COLO668 (cell line): ENCODE measurements at regions not wholly inside any gene's neighbourhood (a gene's known extent, or its start where the extent isn't known, plus 50 kb on each side); places are given as distances from the start of the nearest gene placed in this dataset.

ENCODE experiments used
- DNase-seq: peaks from one replicate; lab custom pipeline; 2025; ENCODE audit not compliant: unreplicated experiment; lab: John Stamatoyannopoulos, UW

DNA sequence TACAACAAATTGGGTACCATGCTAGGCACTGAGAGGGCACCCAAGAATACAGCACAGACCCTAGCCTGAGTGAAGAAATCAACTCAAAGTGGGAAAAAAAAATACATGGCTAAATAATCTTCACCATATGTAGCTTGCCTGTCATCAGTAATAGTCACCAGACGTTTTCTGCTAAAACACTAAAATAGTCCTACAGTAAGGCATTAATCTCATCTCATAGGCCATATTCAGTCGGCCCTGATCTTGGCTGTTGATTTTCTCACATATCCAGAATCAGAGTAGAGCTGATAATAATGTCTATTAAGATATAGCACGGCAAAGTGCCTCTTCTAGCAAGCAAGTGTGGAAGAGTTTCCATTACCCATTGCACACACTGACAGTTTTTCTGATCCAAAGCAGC is 322.1 kb upstream of the SLC30A5 start:
- DNase-seq, result no peak

DNA sequence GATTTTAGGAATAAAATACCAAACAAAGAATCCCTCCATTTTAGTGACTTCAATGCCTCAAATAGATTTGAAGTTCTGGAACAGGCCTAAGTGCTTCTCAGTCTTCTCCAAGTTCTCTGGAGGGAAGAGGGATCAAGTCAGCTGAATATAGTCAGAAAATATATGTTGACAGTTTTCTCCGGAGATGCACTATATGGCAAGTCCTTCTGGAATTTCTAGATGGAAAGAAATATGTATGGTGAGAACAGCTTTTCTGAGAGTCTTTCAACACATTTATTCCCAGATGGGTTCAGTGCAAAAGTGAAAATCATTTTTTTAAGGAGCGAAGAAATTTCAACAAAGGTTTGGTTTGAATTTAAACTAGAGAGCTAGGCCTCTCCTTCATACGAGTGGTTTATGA is 317.4 kb upstream of the SLC30A5 start:
- no peak for DNase-seq

DNA sequence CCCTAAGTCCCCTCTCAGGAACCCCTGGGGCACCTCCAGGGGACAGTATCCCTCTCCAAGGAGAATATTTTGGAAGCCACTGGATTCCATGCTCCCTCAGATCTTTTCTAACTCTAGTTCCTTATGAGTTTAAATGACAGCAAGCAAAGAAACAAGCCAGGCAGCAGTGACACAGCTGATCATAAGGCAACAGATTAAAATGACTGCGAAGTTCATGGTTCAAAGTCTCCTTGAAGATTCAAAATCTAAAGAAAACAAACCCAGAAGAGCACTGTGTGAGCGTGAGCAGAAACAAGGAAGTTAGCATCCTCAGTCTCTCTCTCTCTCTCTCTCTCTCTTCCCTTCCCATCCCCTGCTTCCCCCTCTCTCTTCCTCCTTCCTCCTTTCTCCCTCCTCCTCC is 316.7 kb upstream of the SLC30A5 start:
- no peak for DNase-seq

DNA sequence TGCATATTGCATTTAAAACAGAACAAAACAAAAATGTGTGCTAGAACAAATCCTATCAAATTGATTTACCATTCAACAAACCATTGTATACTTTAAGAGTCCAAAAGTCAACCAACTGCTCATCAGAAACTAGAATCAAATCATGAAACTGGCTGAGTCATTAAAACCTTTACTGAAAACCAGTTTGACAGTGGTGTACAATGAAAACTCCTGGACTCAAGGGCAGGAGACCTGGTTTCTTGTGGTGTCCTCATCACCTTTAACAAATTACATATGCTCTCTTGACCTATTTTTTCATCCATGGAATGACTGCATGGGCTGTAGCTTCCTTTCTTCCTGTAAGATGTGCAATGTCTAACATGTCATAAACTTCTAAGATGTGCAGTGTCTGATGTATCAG is 315.3 kb upstream of the SLC30A5 start:
- DNase-seq, result no peak

DNA sequence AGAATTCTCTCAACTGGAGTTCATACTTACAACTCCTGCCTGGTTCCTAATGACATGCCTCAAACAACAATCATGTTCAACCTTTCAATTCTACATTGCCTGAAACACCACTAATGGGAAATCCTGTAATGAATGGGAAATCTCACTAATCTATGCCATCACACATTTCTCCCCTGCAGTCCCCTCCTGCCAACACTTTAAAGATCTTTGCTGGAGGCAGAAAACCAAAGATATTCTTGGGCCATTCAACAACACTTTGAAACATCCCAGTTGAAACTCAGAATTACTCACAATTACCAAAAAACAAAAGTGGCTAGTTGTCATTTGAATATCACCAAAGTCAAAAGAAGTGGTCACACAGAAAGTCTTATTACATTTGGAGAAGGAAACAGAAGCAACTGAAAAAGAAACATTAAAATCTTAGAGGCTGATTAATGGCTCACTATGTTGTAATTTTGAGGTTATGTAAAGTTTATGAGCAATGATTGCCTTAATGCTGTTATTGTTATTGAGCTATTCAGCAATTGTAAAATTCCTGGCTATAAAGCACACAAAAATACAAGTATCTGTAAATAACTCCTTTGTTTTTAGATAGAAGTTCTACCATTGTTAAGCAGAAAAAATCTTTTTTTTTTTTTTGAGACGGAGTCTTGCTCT is 313.4 kb upstream of the SLC30A5 start:
- no peak for DNase-seq

DNA sequence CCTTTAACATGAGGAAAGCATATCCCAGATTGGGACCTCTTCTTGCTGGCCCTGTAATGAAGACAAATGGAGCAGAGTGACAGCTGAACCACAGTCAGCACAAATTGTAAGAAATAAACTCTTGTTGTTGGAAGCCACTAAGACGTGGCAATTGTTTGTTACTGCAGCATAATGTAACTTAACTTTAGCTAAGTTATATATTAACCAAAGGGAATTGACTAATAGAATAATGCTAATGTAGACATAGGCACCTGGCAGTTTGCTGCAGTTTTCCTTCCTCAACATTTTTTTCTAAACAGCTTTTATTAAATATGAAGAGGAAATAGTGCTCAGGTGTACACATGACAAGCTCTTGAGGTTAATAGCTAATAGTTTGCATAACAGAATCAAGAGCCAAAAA is 300.7 kb upstream of the SLC30A5 start:
- DNase-seq, result no peak

DNA sequence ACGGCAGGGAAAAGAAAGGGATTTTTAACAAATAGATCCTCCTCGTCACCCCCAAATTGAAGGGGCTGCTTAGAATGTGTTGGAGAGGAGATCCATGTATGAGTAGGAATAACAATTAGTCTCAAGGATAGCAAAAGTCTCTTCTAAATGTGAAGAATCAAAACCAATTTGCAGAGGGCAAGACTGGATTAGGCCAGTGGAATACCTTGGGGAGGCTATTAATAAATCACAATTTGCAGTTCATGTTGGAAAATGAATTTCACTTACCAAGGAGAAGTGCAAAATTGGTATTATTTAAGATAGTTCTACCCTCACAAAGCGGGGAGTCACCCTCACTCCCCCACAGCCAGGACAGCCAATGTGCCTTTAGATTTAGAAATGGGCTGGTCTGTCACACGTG is 299.8 kb upstream of the SLC30A5 start:
- no peak for DNase-seq

DNA sequence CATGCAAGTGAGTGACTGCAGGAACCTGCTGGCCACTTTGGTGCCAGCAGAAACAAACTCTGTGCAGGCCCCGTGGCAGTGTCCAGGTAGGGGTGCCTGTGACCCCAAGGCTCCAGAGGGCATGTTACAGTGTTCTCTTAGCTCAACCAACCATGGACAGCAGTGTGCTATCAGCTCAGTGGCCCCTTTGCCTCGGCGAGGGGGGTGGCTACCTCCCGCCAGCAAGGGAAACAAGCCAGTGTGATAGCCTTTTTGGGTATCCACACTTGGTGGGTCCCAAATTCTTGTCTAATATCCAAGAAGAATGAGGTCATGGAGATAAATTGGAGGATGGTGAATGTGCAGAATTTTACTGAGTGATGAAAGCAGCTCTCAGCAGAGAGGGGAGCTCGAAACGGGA is 298.6 kb upstream of the SLC30A5 start:
- no peak for DNase-seq

DNA sequence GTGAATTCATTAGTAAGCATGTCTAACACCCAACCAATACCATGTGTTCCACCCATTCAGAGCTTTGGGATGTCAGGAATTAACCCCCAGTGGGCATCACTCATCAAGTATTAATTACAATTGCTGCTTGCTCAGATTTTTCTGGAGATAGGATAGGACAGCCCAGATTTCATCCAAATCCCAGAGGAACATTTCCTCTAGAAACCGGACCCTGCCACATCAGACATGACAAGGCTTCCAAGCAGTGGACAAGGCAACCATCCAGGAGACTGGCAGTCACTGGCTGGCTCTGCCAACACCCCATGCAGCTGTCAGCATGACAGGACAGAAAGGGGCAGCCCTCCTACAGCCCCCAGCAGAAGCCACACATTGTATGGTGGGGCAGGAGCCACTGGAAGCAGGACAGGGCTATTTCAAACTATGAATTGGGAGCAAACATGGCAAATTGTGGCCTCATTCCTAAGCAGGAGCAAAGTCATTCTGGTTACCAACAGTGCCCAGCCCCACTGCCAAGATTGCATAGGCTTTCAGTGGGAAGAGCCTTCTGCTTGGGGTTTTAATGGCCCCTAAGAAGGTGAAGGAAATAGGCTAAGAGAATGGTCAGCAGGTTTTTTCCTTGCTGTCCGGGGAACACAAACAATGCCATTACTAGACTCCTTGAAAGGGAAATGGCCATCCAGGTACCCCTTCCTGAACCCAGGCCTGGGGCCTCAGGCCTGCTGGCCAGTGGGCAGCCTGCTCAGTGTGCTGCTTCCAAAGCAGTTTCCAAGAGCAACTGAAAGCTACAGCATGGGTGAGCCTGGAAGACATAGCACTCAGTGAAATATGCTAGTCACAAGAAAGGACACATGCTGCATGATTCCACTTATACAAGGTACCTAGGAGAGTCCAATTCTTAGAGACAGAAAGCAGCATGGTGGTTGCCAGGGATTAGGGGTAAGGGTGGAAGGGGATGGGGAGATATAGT is 294.7 kb upstream of the SLC30A5 start:
- no peak for DNase-seq

DNA sequence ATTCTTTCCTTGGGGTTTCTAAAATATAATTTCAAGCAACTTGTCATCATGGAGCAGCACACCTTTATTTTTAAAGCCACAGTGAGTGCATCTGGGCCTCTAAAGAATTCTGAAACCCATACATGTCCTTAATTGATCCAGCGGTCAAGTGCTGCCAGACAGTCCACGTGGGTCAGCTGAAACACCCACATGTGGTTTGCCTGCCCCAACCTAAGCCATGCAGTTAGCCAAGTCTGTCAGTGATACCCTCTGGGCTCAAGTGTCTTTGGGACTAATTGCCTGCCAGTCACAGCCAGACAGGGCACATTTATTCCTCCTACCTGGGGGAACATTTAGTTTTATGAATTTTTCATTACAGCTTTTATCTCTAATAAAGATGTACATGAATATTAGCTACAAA is 291.4 kb upstream of the SLC30A5 start:
- DNase-seq, result no peak

DNA sequence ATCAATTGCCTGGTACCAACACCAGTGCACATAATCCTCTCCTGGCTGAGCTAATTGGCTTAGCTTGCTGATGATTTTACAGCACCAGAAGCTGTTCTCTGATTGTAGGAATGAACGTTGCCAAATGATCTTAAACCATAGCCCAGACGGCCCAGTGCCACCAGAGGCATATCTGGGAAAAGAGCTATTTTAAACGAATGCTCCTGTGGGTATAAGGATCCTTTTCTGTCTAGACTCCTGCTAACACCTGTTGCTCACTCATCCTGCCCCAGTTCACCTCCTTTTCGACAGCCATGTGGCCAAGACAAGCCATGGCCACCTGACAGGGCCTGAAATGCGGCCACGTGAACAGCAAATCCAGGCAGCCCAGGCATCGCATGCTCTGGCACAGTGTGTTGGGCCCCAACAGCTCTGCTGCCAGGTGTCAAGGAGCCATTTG is 289.9 kb upstream of the SLC30A5 start:
- DNase-seq, result no peak

DNA sequence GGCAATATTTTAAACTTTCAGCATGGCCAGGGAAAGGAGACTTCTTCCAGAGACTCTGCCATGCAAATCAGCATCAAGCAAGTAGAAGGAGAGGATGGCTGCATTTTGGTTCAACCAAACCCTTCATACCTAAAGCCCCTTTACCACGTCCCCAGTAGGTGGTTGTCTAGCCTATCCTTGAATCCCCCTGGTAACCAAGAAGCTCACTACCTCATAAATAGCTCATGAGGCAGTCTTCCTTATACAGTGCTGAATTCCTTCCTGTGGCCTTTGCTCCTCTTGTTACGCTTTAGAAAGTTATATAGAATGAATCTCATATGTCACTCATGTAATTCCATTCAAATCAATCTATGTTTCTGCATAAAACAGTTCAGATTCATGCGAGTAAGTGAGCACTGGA is 289.5 kb upstream of the SLC30A5 start:
- DNase-seq, result no peak

DNA sequence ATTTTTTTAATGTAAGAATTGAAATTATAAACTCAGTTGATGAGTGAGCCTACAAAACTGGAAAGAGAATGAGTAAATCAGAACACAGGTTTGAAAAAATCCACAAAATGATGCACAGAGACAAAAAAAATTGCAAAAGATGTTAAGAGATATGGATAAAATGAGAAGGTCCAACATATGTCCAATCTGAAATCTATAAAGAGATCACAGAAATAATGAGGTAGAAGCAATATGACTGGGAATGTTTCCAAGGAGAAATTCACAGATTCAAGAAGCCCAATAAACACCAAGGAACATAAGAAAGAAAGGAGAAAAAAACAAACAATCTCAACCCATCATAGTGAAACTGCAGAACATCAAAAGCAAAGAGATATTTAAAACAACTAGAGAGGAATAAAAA is 288.4 kb upstream of the SLC30A5 start:
- no peak for DNase-seq

DNA sequence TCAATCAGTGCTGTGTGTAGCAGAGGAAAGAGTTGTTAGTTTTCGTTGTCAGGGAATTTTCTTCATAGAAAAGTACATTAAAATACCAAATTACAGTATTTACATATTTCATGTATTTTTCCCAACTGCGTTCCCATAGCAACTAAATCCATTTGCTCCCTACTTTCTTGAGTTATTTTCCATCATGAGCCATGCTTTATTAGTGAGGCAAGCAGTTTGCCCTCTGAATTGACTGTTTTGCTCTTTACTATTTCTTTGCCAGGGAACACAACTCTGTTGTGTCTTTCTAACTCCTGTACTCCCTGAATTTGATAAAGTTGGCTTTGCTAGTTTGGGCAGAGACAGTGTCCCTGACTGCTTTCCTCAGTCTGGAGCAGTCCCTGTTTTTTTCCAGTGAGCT is 276.2 kb upstream of the SLC30A5 start:
- DNase-seq, result no peak

DNA sequence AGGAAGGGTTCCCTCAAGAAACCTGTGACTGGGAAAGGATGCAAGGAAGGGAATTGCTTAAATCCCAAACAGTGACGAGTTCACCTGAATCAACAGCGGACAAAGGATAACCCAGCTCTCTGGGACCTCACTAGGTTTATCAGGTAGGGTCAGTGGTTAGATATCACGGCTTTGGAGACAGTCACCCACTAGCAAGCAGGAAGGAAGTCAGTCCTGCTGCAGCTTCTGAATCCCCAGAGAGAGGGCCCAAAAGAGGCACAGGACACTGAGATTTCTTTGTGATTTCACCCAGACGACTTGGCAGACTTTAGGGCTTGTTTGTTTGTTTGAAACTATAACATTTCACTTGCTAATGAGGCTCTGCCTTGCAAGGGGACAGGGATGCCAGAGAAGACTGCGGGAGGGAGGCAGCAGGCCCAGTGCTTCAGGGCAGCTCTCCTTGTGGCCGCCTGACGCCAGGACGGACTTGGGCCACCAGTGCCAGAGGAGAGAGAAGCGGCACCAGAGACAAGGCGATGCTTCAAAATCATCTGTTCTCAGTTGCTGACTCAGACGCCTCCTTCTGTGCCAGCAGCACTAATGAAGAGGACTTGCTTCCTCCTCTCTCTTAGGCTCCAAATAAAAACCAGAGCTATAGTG is 275.6 kb upstream of the SLC30A5 start:
- DNase-seq, result no peak

DNA sequence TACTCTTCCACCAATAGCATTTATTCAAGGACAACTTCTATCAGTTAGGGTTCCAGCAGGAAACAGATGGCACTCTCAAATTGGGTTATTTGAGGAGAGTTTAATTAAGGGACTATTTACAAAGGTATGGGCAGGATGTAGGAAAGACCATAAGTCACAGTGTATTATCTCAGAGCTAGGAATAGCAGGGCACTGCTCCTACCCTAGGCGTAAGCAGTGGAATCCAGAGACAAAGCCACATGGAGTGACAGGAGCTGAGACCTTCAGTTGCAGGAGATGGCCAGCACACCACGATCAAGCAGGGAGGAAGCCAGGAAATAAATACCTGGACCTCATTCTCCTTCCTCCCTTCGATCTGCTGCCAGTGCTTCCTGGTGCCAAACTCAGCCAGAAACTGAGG is 274.9 kb upstream of the SLC30A5 start:
- no peak for DNase-seq

DNA sequence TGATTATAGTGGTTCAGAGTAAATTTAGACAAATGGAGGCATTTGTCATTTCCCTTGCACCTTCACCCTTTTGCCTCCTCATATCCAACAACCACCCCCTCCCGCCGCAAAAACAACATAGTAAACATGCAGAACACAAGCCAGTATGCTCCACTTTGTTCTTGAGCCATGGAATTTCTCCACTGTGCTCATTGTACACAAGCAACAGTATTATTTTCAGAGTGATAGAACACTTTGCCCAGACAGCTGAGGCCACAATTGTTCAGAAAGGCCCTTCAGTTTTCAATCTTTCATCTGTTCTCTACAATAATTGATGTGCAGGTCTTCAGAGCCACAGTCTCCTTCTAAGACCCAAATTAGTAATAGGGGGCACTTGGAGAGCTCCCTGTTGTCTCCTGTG is 272.8 kb upstream of the SLC30A5 start:
- DNase-seq, result no peak

DNA sequence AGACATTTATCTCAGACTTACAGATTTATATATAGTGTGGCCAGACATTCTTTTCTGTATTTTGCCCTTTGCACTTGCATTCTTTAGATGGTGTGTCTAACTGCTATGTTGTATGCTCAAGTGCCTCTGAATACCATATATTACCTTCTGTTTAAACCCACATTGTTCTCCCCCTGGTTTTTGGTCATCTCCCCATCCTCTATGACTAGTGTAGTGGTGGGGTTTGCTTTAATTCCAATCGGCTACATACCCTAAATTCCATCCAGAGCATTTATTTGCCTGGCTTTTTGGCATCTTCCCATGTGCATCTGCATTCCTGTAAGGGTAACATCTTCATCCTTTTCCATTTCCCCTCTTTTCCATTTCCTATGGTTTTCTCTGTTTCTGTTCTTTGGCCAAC is 271.0 kb upstream of the SLC30A5 start:
- DNase-seq, result no peak

DNA sequence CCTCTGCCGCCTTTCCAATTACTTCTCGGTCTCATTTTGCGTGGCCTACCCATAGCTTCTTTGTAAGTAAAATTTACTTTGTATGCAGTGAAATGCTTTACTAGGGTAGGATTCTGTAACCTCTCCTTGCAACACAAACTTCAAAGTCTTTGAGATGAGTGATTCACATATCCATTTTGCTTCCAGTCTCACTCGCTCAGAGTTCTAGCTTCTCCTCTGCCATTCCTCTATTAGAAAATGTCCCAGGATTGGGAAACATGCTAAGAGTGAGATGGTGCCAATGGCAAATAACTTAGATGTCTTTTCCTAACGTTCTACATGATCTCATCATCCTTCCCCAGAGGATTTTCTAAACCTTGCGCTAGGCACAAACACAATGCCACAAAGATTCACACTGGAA is 270.5 kb upstream of the SLC30A5 start:
- DNase-seq, result no peak

DNA sequence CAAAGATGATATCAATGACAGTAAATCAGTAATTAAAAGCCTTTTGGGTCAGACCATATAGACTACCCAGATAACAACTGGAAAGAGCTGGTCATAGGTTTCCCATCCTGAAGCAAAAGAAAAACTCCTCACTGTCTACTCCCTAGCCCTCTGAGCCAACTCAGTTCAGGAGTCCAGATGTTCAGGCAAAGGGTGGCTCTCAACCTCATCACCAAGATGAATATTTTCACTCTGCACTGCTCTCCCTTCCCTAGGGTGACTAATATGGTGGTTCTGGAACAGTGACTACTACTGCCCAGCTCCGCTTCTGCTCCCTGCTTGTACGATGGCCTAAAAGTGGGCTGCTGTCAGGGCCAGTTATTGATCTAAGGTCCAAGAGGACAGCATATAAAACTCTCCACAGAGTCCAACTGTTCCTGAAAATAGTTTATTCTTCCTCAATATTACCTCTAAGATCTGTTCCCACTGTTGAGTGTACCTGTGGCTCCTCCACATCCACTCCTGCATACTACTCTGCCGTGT is 263.4 kb upstream of the SLC30A5 start:
- no peak for DNase-seq

DNA sequence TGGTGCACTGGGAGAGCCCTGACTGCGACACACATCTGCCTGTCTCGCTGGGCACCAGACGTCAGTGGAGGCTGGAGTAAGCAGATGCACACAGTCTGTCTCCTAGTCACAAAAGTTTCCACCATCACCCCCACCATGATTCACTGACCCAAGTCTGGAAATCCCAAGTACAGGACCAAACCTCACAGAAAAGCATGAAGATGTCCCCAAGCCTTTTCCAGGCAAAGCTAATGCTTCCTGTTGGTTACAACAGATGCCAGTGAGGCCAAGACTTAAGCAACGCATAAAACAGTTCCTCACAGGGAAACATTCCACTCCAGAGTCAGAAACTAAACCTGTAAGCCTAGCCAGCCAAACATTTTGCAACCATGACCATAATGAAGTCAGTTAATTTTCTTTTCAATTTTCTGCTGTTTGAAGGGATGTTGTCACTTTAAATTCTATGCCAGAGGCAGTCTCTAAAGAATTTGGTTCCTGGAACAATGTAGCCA is 259.3 kb upstream of the SLC30A5 start:
- DNase-seq, result no peak
